H1 (cell line): ENCODE measurements at regions not wholly inside any gene's neighbourhood (a gene's known extent, or its start where the extent isn't known, plus 50 kb on each side); places are given as distances from the start of the nearest gene placed in this dataset.

Source experiments
- ATF3 ChIP-seq: IDR thresholded peaks from 2 replicates; pipeline ENCODE4 v1.6.1; 2011; ENCODE audit warnings: low read depth, mild to moderate bottlenecking, low read length; ENCODE audit not compliant: insufficient read depth
- CHD2 ChIP-seq: IDR thresholded peaks from 2 replicates; pipeline ENCODE4 v1.6.1; 2012; ENCODE audit warnings: low read length, improper control_type of control experiment
- CTCF ChIP-seq, 3 experiments: IDR thresholded peaks; 1 replicate in 2 of 3; 2 replicates in 1 of 3; pipeline versions ENCODE4 v1.5.1 to v1.6.1; 2011; ENCODE audit warnings: low read length in 3 of 3, mild to moderate bottlenecking in 3 of 3, inconsistent platforms in 2 of 3, low read depth in 1 of 3, moderate library complexity in 1 of 3; ENCODE audit not compliant: insufficient read depth in 1 of 3; ENCODE audit errors: control extremely low read depth in 1 of 3
- GABPA ChIP-seq: IDR thresholded peaks from 2 replicates; pipeline ENCODE4 v1.6.1; 2011; ENCODE audit warnings: mild to moderate bottlenecking, low read length, moderate library complexity, borderline replicate concordance; ENCODE audit not compliant: insufficient read depth
- JUND ChIP-seq: IDR thresholded peaks from 2 replicates; pipeline ENCODE4 v1.6.1; 2011; ENCODE audit warnings: mild to moderate bottlenecking, improper control_type of control experiment, low read length
- KDM4A ChIP-seq: IDR thresholded peaks from one replicate; pipeline ENCODE4 v1.7.1; 2012; ENCODE audit warnings: low read depth, mild to moderate bottlenecking, moderate library complexity, low read length, inconsistent platforms; ENCODE audit not compliant: severe bottlenecking
- POLR2A ChIP-seq, 2 experiments: IDR thresholded peaks; 1 replicate in 1 of 2; 2 replicates in 1 of 2; pipeline ENCODE4 v1.6.1; 2011; ENCODE audit warnings: low read depth in 2 of 2, low read length in 2 of 2, mild to moderate bottlenecking in 2 of 2; ENCODE audit errors: control extremely low read depth in 1 of 2
- POLR2AphosphoS5 ChIP-seq: IDR thresholded peaks from 2 replicates; pipeline ENCODE4 v1.6.1; 2011; ENCODE audit warnings: low read depth, low read length
- RXRA ChIP-seq: IDR thresholded peaks from 2 replicates; pipeline ENCODE4 v1.6.1; 2011; ENCODE audit warnings: low read depth, mild to moderate bottlenecking, low read length, moderate library complexity; ENCODE audit not compliant: insufficient read depth
- SIN3A ChIP-seq, 2 experiments: IDR thresholded peaks in 1 of 2; conservative IDR thresholded peaks in 1 of 2; 2 replicates each; pipeline ENCODE4 v1.6.1; 2011 to 2012; ENCODE audit warnings: low read length in 2 of 2, improper control_type of control experiment in 1 of 2, low read depth in 1 of 2, mild to moderate bottlenecking in 1 of 2
- TAF1 ChIP-seq: IDR thresholded peaks from 2 replicates; pipeline ENCODE4 v1.6.1; 2011; ENCODE audit warnings: mild to moderate bottlenecking, low read depth, low read length
- TBP ChIP-seq: IDR thresholded peaks from 2 replicates; pipeline ENCODE4 v1.6.1; 2011; ENCODE audit warnings: low read depth, low read length, improper control_type of control experiment

- no peak for TF ChIP-seq SIN3A (conservative IDR thresholded peaks at IDR 0.05 in 1 of 2, IDR thresholded peaks at IDR 0.05 in 1 of 2; ENCODE audit: low read depth in 1 of 2, low read length in 2 of 2)
- no peak for TF ChIP-seq CTCF (IDR thresholded peaks at IDR 0.05; ENCODE audit: control extremely low read depth in 1 of 3, insufficient read depth in 1 of 3, low read depth in 1 of 3, low read length in 3 of 3)
- no peak for TF ChIP-seq ATF3
- TF ChIP-seq TBP: no peak
- TF ChIP-seq GABPA: no peak
- no peak for TF ChIP-seq KDM4A
- TF ChIP-seq CHD2: no peak
- no peak for TF ChIP-seq POLR2A (IDR thresholded peaks at IDR 0.05; ENCODE audit: control extremely low read depth in 1 of 2, low read depth in 2 of 2, low read length in 2 of 2)
- TF ChIP-seq TAF1: no peak
- TF ChIP-seq RXRA: no peak
- no peak for TF ChIP-seq POLR2AphosphoS5
- no peak for TF ChIP-seq JUND
Observed at GRCh38 chr14:43525658-43526057, 981.4 kb downstream of the FSCB start.
